Neural cell (in vitro differentiated cells): ENCODE measurements at regions not wholly inside any gene's neighbourhood (a gene's known extent, or its start where the extent isn't known, plus 50 kb on each side); places are given as distances from the start of the nearest gene placed in this dataset.

Experiments used
- H2AFZ ChIP-seq: fragments of 200-600, 300-800 bp; sonication (generic), shearing (Covaris generic); 2 replicates; pipeline ENCODE4 v1.6.0; 2014; ENCODE audit warnings: low read depth, mild to moderate bottlenecking, antibody characterized with exemption, low read length, moderate library complexity
- H3F3A ChIP-seq: fragments of 200-600 bp; shearing (Covaris generic); 2 replicates; pipeline ENCODE4 v1.6.1; 2016; ENCODE audit warnings: mild to moderate bottlenecking, moderate library complexity, mixed read lengths, antibody characterized with exemption, low read length; ENCODE audit not compliant: insufficient read depth, poor library complexity, severe bottlenecking
- H3K27ac ChIP-seq: fragments of 200-600, 300-800 bp; sonication (generic), shearing (Covaris generic); 2 replicates; pipeline ENCODE4 v1.5.1; 2014; ENCODE audit warnings: mild to moderate bottlenecking, low read length, moderate library complexity
- H3K27me3 ChIP-seq: fragments of 300-800, 200-600 bp; sonication (generic), shearing (Covaris generic); 2 replicates; pipeline ENCODE4 v1.6.0; 2014; ENCODE audit warnings: mild to moderate bottlenecking, low read depth, low read length, moderate library complexity; ENCODE audit not compliant: insufficient read depth
- H3K36me3 ChIP-seq: fragments of 300-800, 200-600 bp; sonication (generic), shearing (Covaris generic); 2 replicates; pipeline ENCODE4 v1.5.1; 2014; ENCODE audit warnings: mild to moderate bottlenecking, antibody characterized with exemption, low read length, moderate library complexity; ENCODE audit not compliant: insufficient read depth
- H3K4me2 ChIP-seq: fragments of 300-800, 200-600 bp; sonication (generic), shearing (Covaris generic); 2 replicates; pipeline ENCODE4 v1.6.0; 2014; ENCODE audit warnings: mild to moderate bottlenecking, low read length
- H3K4me3 ChIP-seq: fragments of 300-800, 200-600 bp; sonication (generic), shearing (Covaris generic); 2 replicates; pipeline ENCODE4 v1.5.1; 2014; ENCODE audit warnings: mild to moderate bottlenecking, low read length, moderate library complexity
- H3K79me2 ChIP-seq: fragments of 200-600 bp; shearing (Covaris generic); replicated peaks from 2 replicates; pipeline ENCODE4 v1.6.0; 2014; ENCODE audit warnings: mild to moderate bottlenecking, low read length, moderate library complexity; ENCODE audit not compliant: insufficient read depth
- H3K9ac ChIP-seq: fragments of 300-800, 200-600 bp; sonication (generic), shearing (Covaris generic); 2 replicates; pipeline ENCODE4 v1.6.1; 2016; ENCODE audit warnings: mild to moderate bottlenecking, low read length, mixed read lengths
- H3K9me2 ChIP-seq: fragments of 200-600 bp; shearing (Covaris generic); 2 replicates; pipeline ENCODE4 v1.6.1; 2016; ENCODE audit warnings: mild to moderate bottlenecking, low read length, mixed read lengths; ENCODE audit not compliant: insufficient read depth
- H3K9me3 ChIP-seq: fragments of 200-600, 300-800 bp; sonication (generic), shearing (Covaris generic); 2 replicates; pipeline ENCODE4 v1.6.1; 2016; ENCODE audit warnings: mild to moderate bottlenecking, mixed run types, low read length, moderate library complexity, mixed read lengths
- H4K20me1 ChIP-seq: fragments of 200-600 bp; shearing (Covaris generic); 2 replicates; pipeline ENCODE4 v1.6.1; 2016; ENCODE audit warnings: mild to moderate bottlenecking, mixed run types; ENCODE audit not compliant: insufficient read depth
- EP300 ChIP-seq: fragments of 450-650 bp; conservative IDR thresholded peaks from 2 replicates; pipeline ENCODE4 v1.6.1; 2014; ENCODE audit warnings: antibody characterized with exemption, mild to moderate bottlenecking, moderate library complexity; ENCODE audit not compliant: poor library complexity, severe bottlenecking
- EZH2 ChIP-seq: fragments of 200-600, 300-800 bp; shearing (Covaris generic), sonication (generic); IDR thresholded peaks from 2 replicates; pipeline ENCODE4 v1.6.1; 2014; ENCODE audit warnings: antibody characterized with exemption, low read length, borderline replicate concordance, mild to moderate bottlenecking; ENCODE audit not compliant: insufficient read depth, poor library complexity, severe bottlenecking
- MXI1 ChIP-seq: fragments of 450-650 bp; conservative IDR thresholded peaks from 2 replicates; pipeline ENCODE4 v1.6.1; 2014; ENCODE audit warnings: antibody characterized with exemption, mild to moderate bottlenecking; ENCODE audit not compliant: poor library complexity, severe bottlenecking
- POLR2AphosphoS5 ChIP-seq: IDR thresholded peaks from 2 replicates; pipeline ENCODE4 v1.6.1; 2012
- RAD21 ChIP-seq: fragments of 450-650 bp; conservative IDR thresholded peaks from 2 replicates; pipeline ENCODE4 v1.6.1; 2014; ENCODE audit warnings: antibody characterized with exemption, mild to moderate bottlenecking, moderate library complexity
- SMC3 ChIP-seq: fragments of 450-650 bp; conservative IDR thresholded peaks from 2 replicates; pipeline ENCODE4 v1.6.1; 2014; ENCODE audit warnings: antibody characterized with exemption, mild to moderate bottlenecking, moderate library complexity; ENCODE audit not compliant: poor library complexity
- TAF1 ChIP-seq: IDR thresholded peaks from 2 replicates; pipeline ENCODE4 v1.6.1; 2012; ENCODE audit warnings: low read depth
- TF ChIP-seq, protein P1 (sequence below): fragments of 450-650 bp; IDR thresholded peaks from 2 replicates; pipeline ENCODE4 v1.5.1; 2014; ENCODE audit warnings: antibody characterized with exemption, mild to moderate bottlenecking, moderate library complexity; ENCODE audit not compliant: poor library complexity, severe bottlenecking
- TF ChIP-seq, protein P2 (sequence below): IDR thresholded peaks from 2 replicates; pipeline ENCODE4 v1.6.1; 2012; ENCODE audit warnings: borderline replicate concordance

DNA sequence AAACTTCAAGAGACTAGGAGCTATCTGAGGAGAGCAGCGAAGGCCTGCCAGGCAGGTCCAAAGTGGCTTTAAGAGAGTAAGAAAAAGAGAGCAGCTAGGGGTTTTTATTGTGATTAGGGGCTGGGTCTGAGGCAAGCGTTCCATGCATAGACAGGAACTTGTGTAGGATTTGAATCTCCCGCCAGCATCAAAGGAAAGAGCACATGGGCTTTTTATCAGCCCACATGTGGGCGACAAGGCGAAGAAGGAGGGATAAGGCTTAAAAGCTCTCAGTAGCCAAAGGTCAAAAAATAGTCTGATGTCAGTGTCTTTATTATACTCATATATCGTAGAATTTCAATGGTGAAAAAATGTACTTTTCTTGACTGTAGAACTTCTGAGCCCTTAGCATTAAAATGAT, 178.5 kb upstream of the TMEFF2 start:
- H3K36me3 ChIP-seq, result no peaks in the 10 kb centered on the region
- H3K27me3 ChIP-seq, result no peaks in the 10 kb centered on the region
- TF ChIP-seq EP300 (no peak), RAD21 (no peak), TAF1 (no peak), MXI1 (no peak), POLR2AphosphoS5 (no peak), SMC3 (no peak), EZH2 (no peak)
- TF ChIP-seq, protein P1, sequence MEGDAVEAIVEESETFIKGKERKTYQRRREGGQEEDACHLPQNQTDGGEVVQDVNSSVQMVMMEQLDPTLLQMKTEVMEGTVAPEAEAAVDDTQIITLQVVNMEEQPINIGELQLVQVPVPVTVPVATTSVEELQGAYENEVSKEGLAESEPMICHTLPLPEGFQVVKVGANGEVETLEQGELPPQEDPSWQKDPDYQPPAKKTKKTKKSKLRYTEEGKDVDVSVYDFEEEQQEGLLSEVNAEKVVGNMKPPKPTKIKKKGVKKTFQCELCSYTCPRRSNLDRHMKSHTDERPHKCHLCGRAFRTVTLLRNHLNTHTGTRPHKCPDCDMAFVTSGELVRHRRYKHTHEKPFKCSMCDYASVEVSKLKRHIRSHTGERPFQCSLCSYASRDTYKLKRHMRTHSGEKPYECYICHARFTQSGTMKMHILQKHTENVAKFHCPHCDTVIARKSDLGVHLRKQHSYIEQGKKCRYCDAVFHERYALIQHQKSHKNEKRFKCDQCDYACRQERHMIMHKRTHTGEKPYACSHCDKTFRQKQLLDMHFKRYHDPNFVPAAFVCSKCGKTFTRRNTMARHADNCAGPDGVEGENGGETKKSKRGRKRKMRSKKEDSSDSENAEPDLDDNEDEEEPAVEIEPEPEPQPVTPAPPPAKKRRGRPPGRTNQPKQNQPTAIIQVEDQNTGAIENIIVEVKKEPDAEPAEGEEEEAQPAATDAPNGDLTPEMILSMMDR, result no peak
- TF ChIP-seq, protein P2, sequence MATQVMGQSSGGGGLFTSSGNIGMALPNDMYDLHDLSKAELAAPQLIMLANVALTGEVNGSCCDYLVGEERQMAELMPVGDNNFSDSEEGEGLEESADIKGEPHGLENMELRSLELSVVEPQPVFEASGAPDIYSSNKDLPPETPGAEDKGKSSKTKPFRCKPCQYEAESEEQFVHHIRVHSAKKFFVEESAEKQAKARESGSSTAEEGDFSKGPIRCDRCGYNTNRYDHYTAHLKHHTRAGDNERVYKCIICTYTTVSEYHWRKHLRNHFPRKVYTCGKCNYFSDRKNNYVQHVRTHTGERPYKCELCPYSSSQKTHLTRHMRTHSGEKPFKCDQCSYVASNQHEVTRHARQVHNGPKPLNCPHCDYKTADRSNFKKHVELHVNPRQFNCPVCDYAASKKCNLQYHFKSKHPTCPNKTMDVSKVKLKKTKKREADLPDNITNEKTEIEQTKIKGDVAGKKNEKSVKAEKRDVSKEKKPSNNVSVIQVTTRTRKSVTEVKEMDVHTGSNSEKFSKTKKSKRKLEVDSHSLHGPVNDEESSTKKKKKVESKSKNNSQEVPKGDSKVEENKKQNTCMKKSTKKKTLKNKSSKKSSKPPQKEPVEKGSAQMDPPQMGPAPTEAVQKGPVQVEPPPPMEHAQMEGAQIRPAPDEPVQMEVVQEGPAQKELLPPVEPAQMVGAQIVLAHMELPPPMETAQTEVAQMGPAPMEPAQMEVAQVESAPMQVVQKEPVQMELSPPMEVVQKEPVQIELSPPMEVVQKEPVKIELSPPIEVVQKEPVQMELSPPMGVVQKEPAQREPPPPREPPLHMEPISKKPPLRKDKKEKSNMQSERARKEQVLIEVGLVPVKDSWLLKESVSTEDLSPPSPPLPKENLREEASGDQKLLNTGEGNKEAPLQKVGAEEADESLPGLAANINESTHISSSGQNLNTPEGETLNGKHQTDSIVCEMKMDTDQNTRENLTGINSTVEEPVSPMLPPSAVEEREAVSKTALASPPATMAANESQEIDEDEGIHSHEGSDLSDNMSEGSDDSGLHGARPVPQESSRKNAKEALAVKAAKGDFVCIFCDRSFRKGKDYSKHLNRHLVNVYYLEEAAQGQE, result no peak
- H3K9me3 ChIP-seq, result no peaks in the 10 kb centered on the region
- no peaks in the 10 kb centered on the region for H3K79me2 ChIP-seq
- H3K9me2 ChIP-seq, result no peaks in the 10 kb centered on the region
- H2AFZ ChIP-seq, result no peak overlapping the region
- H3F3A ChIP-seq, result no peaks in the 10 kb centered on the region
- H3K4me3 ChIP-seq, result no peak overlapping the region
- H3K4me2 ChIP-seq, result no peak overlapping the region
- H4K20me1 ChIP-seq, result no peaks in the 10 kb centered on the region
- no peak overlapping the region for H3K27ac ChIP-seq
- no peak overlapping the region for H3K9ac ChIP-seq

DNA sequence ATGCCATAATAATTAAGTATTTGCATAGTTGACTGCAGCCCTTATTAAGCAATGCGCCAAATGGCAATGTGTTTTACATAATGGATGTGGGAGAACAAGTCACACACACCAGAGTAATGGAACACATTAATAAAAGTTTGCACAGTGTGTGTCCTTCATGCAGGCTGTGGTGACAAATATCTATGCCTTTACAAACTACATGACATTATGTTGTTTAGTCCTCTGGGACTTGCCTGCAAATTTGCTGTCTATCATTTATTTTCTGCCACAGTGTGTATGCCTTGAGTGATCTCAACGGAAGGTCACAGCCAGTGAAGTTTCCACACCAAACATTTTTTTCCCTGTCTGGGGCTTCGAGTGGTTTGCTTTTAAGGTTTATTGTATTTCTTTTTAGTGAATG, 175.2 kb upstream of the TMEFF2 start:
- no peaks in the 10 kb centered on the region for H3K27me3 ChIP-seq
- H3K79me2 ChIP-seq, result no peaks in the 10 kb centered on the region
- no peaks in the 10 kb centered on the region for H3K36me3 ChIP-seq
- H3K4me2 ChIP-seq, result no peak overlapping the region
- H3F3A ChIP-seq, result no peaks in the 10 kb centered on the region
- H3K4me3 ChIP-seq, result no peak overlapping the region
- no peaks in the 10 kb centered on the region for H3K9me3 ChIP-seq
- H3K9me2 ChIP-seq, result no peaks in the 10 kb centered on the region
- TF ChIP-seq MXI1 (no peak), POLR2AphosphoS5 (peak; percentile 68), RAD21 (no peak), EZH2 (no peak), EP300 (peak; percentile 12), SMC3 (no peak), TAF1 (no peak)
- TF ChIP-seq, protein P1, result no peak
- TF ChIP-seq, protein P2, result no peak
- H3K9ac ChIP-seq, result no peak overlapping the region
- no peaks in the 10 kb centered on the region for H4K20me1 ChIP-seq
- no peak overlapping the region for H3K27ac ChIP-seq
- no peak overlapping the region for H2AFZ ChIP-seq
